Tibial nerve (tissue), 3 donors: ENCODE measurements at regions not wholly inside any gene's neighbourhood (a gene's known extent, or its start where the extent isn't known, plus 50 kb on each side); places are given as distances from the start of the nearest gene placed in this dataset.

Source experiments
- POLR2A ChIP-seq, 2 donors: fragments of 450-650 bp; IDR thresholded peaks; one replicate each; pipeline ENCODE4 v1.6.1; 2017; ENCODE audit warnings: antibody characterized with exemption in 2 of 2, mild to moderate bottlenecking in 2 of 2, moderate library complexity in 2 of 2
- TF ChIP-seq, protein P1 (sequence below), 5 experiments: fragments of 200-600 bp in 3 of 5; fragments of 450-650 bp in 2 of 5; sonication (generic) in 3 of 5; IDR thresholded peaks; one replicate each; pipeline ENCODE4 v1.5.1; 2016 to 2019; ENCODE audit warnings: antibody characterized with exemption in 5 of 5, mild to moderate bottlenecking in 3 of 5, moderate library complexity in 2 of 5

- TF ChIP-seq, protein P1, sequence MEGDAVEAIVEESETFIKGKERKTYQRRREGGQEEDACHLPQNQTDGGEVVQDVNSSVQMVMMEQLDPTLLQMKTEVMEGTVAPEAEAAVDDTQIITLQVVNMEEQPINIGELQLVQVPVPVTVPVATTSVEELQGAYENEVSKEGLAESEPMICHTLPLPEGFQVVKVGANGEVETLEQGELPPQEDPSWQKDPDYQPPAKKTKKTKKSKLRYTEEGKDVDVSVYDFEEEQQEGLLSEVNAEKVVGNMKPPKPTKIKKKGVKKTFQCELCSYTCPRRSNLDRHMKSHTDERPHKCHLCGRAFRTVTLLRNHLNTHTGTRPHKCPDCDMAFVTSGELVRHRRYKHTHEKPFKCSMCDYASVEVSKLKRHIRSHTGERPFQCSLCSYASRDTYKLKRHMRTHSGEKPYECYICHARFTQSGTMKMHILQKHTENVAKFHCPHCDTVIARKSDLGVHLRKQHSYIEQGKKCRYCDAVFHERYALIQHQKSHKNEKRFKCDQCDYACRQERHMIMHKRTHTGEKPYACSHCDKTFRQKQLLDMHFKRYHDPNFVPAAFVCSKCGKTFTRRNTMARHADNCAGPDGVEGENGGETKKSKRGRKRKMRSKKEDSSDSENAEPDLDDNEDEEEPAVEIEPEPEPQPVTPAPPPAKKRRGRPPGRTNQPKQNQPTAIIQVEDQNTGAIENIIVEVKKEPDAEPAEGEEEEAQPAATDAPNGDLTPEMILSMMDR (IDR thresholded peaks at IDR 0.05): no peak
- no peak for TF ChIP-seq POLR2A (IDR thresholded peaks at IDR 0.05)
These were observed 391.4 kb downstream of the DCDC2C start for GRCh38 chr2:4094743-4095142.
